ENCODE measurements at regions not wholly inside any gene's neighbourhood (a gene's known extent, or its start where the extent isn't known, plus 50 kb on each side); places are given as distances from the start of the nearest gene placed in this dataset.

GRCh38 chr2:60317034-60317386 lies 236.4 kb downstream of the BCL11A start:
- no peak for TF ChIP-seq EZH2 (optimal IDR thresholded peaks at IDR 0.05; ENCODE audit: low read depth, low read length)
- no peak for TF ChIP-seq EZH2phosphoT487 (IDR thresholded peaks at IDR 0.05; ENCODE audit: low read length)

Data from MM.1S (cell line).